Frontal cortex (tissue), 3 donors: ENCODE measurements at regions not wholly inside any gene's neighbourhood (a gene's known extent, or its start where the extent isn't known, plus 50 kb on each side); places are given as distances from the start of the nearest gene placed in this dataset.

Experiments used
- DNase-seq, 2 donors: peaks; one replicate each; pipeline ENCODE4 v3.0.0; 2012; ENCODE audit warnings: low spot score in 2 of 2
- FAIRE-seq: peaks from 2 replicates; lab custom pipeline; 2012; peaks lifted over from hg19 to GRCh38; lab: Jason Lieb, UNC
- donor health status: control.
- donor health status: control.
- donor health status: control.

- DNase-seq (no peak), FAIRE-seq (no peak)
Measured at GRCh38 chr12:102609996-102610395, 129.6 kb upstream of the IGF1 start.

GRCh38 chr12:102603021-102603420 is 122.7 kb upstream of the IGF1 start:
- DNase-seq = no peak
- no peak for FAIRE-seq

- no peak for DNase-seq
Measured at GRCh38 chr12:102602521-102602920, 122.2 kb upstream of the IGF1 start.

GRCh38 chr12:102601621-102602020 is 121.3 kb upstream of the IGF1 start:
- DNase-seq (no peak), FAIRE-seq (no peak)

More at GRCh38 chr12:102602521-102602920, 122.2 kb upstream of the IGF1 start:
- no peak for FAIRE-seq

GRCh38 chr12:102596687-102597086 is 116.3 kb upstream of the IGF1 start:
- no peak for DNase-seq
- FAIRE-seq = no peak

- no peak for FAIRE-seq
- DNase-seq = no peak
Measured at GRCh38 chr12:102596031-102596430, 115.7 kb upstream of the IGF1 start.

GRCh38 chr12:102595315-102595714 is 115.0 kb upstream of the IGF1 start:
- DNase-seq = no peak
- FAIRE-seq = no peak

- DNase-seq = no peak
- FAIRE-seq = no peak
Measured at GRCh38 chr12:102593134-102593533, 112.8 kb upstream of the IGF1 start.

GRCh38 chr12:102592134-102592533 is 111.8 kb upstream of the IGF1 start:
- DNase-seq (no peak), FAIRE-seq (no peak)

- FAIRE-seq = no peak
Measured at GRCh38 chr12:102573237-102573636, 92.9 kb upstream of the IGF1 start.

GRCh38 chr12:102571889-102572288 is 91.5 kb upstream of the IGF1 start:
- FAIRE-seq (no peak), DNase-seq (no peak)

More at GRCh38 chr12:102573237-102573636, 92.9 kb upstream of the IGF1 start:
- DNase-seq = no peak

- no peak for DNase-seq
- FAIRE-seq = no peak
Measured at GRCh38 chr12:102570256-102570655, 89.9 kb upstream of the IGF1 start.

- FAIRE-seq (no peak), DNase-seq (no peak)
Measured at GRCh38 chr12:102569803-102570202, 89.4 kb upstream of the IGF1 start.

GRCh38 chr12:102568276-102568675 is 87.9 kb upstream of the IGF1 start:
- no peak for DNase-seq
- no peak for FAIRE-seq

- no peak for DNase-seq
- no peak for FAIRE-seq
Measured at GRCh38 chr12:102567031-102567985, 86.9 kb upstream of the IGF1 start.

GRCh38 chr12:102565555-102565954 is 85.2 kb upstream of the IGF1 start:
- FAIRE-seq (no peak), DNase-seq (no peak)

GRCh38 chr12:102564026-102564425 is 83.7 kb upstream of the IGF1 start:
- DNase-seq (no peak), FAIRE-seq (no peak)

GRCh38 chr12:102562836-102563425 is 82.6 kb upstream of the IGF1 start:
- DNase-seq = no peak

GRCh38 chr12:102551186-102551585 is 70.8 kb upstream of the IGF1 start:
- FAIRE-seq (no peak), DNase-seq (no peak)

More at GRCh38 chr12:102562836-102563425, 82.6 kb upstream of the IGF1 start:
- FAIRE-seq = no peak

- FAIRE-seq (no peak), DNase-seq (no peak)
Measured at GRCh38 chr12:102549691-102550090, 69.3 kb upstream of the IGF1 start.

GRCh38 chr12:102548543-102548942 is 68.2 kb upstream of the IGF1 start:
- DNase-seq (no peak), FAIRE-seq (no peak)
